GM12891 (cell line): ENCODE measurements at regions not wholly inside any gene's neighbourhood (a gene's known extent, or its start where the extent isn't known, plus 50 kb on each side); places are given as distances from the start of the nearest gene placed in this dataset.
"Not testable (repeated sequence)": the region's sequence is repeated elsewhere in the genome, so short reads cannot be mapped to it uniquely, and the experiment has no call there.

Experiments used
- DNase-seq: peaks from one replicate; pipeline ENCODE4 v3.0.0; 2011; ENCODE audit warnings: low spot score; ENCODE audit not compliant: insufficient read length
- FAIRE-seq: peaks from 2 replicates; lab custom pipeline; 2011; peaks lifted over from hg19 to GRCh38; lab: Jason Lieb, UNC
- PAX5 ChIP-seq: IDR thresholded peaks from 2 replicates; pipeline ENCODE4 v1.6.1; 2011; ENCODE audit warnings: low read length, moderate library complexity, mild to moderate bottlenecking; ENCODE audit not compliant: insufficient read depth, severe bottlenecking
- POLR2A ChIP-seq: IDR thresholded peaks from 2 replicates; pipeline ENCODE4 v1.6.1; 2011; ENCODE audit warnings: low read depth, low read length, control low read depth
- POLR2AphosphoS5 ChIP-seq: IDR thresholded peaks from 2 replicates; pipeline ENCODE4 v1.6.1; 2011; ENCODE audit warnings: low read depth, low read length, control low read depth
- POU2F2 ChIP-seq: IDR thresholded peaks from 2 replicates; pipeline ENCODE4 v1.6.1; 2011; ENCODE audit warnings: low read depth, mild to moderate bottlenecking, control low read depth, low read length, moderate library complexity
- SPI1 ChIP-seq: IDR thresholded peaks from 2 replicates; pipeline ENCODE4 v1.6.1; 2011; ENCODE audit warnings: low read depth, low read length, control low read depth
- TAF1 ChIP-seq: IDR thresholded peaks from 2 replicates; pipeline ENCODE4 v1.6.1; 2011; ENCODE audit warnings: low read depth, low read length, control low read depth

DNA sequence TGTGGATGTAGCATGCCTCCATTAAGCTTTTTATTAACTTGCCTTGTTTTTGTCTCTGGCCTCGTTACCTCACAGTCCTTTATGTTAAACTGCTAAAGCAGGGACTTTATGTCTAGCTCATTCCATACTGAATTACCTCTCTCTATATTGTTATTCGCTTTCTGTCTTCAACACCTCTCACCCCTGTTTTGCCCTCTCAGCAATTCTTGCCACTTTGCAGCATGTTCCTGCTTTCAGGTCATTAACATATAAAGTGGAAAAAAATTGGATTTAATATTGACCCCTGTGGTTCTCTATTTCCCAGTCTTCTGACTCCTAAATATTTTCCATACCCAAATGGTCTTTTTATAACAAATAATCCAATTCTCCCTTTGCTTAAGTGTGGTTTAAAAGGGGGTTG lies 810.4 kb upstream of the KIF2B start:
- FAIRE-seq (no peak), DNase-seq (no peak)
- TF ChIP-seq TAF1 (no peak), POU2F2 (no peak), POLR2A (no peak), POLR2AphosphoS5 (no peak), SPI1 (no peak), PAX5 (no peak)

DNA sequence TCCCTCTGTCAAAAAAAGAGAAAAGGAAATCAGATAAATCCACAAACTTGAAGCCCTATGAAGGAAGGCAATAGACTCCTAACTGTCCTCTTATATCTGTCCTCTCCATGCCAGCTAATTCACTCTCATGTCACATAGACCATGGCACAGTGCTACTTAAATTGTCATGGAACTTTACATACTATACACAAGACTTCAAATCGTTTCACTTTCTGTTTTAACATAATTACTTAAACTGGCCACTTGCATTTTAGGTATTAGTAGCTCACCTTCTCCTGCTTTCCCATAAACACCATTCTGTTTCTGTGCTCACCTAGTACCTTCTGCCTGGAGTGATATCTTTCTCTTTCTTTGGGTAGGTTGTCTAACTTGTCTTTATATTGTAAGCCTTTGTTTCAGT lies 816.7 kb upstream of the KIF2B start:
- DNase-seq (no peak), FAIRE-seq (no peak)
- no peak for TF ChIP-seq SPI1
- TF ChIP-seq PAX5, result no peak
- TF ChIP-seq TAF1, result no peak
- TF ChIP-seq POU2F2, result no peak
- TF ChIP-seq POLR2A, result no peak
- TF ChIP-seq POLR2AphosphoS5, result no peak

DNA sequence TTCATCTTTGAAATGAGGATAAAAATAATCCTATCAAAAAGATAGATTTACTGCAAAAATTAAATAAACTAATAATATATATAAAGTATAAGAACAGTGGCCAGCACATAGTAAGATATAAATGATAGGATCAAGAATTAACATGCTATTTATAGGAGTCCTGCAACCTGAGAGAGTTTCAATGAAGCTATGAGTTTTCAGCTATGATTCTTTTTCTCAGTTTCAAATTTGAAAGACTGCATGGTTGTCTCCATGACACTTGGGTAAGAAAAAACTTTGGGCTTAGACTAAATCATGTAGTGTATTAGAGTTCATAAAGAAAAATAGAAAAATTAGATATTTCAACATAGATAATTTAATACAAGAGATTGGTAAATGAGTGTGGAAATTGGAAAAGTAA lies 817.8 kb upstream of the KIF2B start:
- FAIRE-seq, result no peak
- TF ChIP-seq PAX5 (no peak), POLR2AphosphoS5 (no peak), POLR2A (no peak), TAF1 (no peak), SPI1 (no peak), POU2F2 (no peak)

DNA sequence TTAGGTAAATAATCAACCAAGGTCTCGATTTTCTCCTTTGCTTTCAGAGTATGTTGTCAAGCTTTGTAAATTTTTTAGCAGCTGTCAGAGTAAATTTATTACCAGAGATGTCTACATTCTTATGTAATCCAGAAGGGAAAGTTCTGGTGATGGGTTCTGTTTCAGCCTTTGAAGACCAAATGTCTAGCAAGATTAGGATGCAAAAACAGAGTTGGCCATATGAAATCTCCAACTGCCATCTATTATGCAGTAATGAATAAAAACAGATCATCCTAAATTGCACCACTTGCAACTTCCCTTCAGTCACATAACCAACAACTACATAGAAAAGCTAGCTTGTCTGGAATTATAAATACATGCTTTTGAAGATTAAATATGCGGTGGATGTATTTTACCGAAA lies 826.8 kb upstream of the KIF2B start:
- no peak for DNase-seq
- TF ChIP-seq POLR2AphosphoS5 (no peak), TAF1 (no peak), SPI1 (no peak), PAX5 (no peak), POLR2A (no peak), POU2F2 (no peak)
- no peak for FAIRE-seq

More for the DNA sequence above, 817.8 kb upstream of the KIF2B start:
- no peak for DNase-seq

DNA sequence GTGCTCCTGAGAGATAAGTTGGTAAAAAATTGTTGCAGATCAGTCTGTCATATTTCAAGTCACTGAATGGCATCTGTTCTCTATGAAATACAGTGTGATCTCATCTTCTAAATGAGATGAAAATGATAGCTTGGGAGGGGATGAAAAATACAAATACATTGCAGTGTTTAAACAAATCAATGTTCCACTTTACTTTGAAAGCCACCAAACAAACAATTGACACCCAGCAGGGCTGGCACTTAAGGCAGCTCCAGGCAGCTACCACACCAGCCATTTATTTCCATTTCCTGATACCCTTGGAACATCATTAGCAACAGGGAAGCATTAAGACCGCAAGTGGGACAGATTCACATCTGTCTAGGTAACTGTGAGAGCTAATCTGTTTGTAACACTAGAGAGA lies 827.6 kb upstream of the KIF2B start:
- DNase-seq (no peak), FAIRE-seq (no peak)
- TF ChIP-seq PAX5 (no peak), POU2F2 (no peak), POLR2A (no peak), TAF1 (no peak), SPI1 (no peak), POLR2AphosphoS5 (no peak)

DNA sequence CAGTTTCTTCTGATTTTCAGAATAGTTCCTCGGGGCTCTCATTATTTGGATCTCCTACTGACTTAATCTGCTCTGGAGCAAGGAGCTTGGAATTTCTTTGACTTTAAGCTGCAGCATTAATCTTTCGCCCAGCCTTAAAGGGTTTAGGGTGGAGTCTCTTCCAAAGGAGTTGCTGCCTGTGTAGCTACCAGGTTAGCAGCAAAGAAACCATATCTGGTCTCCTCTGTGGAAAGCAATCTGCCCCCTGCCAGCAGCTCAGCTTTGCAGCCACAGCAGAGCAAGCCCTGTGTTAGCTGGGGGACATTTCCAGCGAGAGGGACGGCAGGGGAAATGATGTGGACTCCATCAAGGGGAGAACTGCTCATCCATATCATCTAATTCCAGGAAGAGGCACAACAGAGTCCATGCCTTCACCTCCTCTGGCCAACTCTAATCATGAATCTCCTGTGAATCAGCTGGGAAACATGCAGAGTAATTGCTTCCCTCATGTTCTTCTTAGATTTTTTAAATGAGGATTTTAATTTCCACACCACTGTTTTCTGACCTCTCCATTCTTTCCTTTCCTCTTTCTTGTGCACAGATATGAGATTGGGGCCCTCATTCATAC lies 827.6 kb upstream of the CA10 start:
- TF ChIP-seq TAF1, result no peak
- TF ChIP-seq POLR2A, result no peak
- no peak for TF ChIP-seq SPI1
- no peak for TF ChIP-seq PAX5
- no peak for TF ChIP-seq POLR2AphosphoS5
- TF ChIP-seq POU2F2, result no peak
- FAIRE-seq (no peak), DNase-seq (no peak)

DNA sequence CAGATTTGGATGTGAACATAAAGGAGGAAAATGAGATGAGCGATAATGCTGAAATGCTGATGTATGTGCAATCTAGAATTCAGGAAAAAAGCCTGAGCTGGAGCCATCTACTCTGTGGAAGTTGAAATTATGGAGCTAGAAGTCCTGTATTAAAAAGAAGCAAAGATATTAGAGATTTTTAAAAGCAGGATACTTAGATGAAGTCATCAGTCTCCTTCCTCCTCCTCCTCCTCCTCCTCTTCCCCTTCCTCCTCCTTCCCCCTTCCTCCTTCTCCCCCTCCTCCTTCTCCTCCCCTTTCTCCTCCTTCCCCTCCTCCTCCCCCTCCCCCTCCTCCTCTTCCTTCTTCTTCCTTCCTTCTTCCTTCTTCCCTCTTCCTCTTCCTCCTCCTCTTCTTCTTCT lies 823.8 kb upstream of the CA10 start:
- no peak for FAIRE-seq

DNA sequence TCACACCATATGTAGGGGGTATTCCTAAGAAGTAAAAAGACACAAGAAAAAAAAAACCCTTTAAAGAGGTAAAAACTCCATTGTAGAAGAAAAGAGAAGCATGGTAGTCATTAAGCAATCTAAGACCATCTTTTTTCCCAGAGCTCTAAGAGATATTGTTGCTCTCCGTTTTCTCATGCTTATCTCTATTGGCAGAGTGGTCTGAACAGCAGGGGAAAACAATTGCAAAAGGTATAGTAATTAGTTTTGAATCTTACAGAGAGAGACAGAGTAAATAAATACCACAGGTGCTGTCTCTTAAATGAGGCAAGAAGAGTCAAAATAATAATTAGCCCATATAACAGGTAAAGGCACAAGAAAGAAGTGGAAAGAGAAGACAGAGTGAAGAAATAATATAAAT lies 821.4 kb upstream of the CA10 start:
- no peak for FAIRE-seq
- TF ChIP-seq POLR2AphosphoS5, result no peak
- no peak for TF ChIP-seq SPI1
- no peak for TF ChIP-seq TAF1
- TF ChIP-seq POLR2A, result no peak
- no peak for TF ChIP-seq POU2F2
- no peak for TF ChIP-seq PAX5
- no peak for DNase-seq

More for the DNA sequence above, 823.8 kb upstream of the CA10 start:
- no peak for DNase-seq
- TF ChIP-seq TAF1 (no peak), POU2F2 (no peak), POLR2A (no peak), PAX5 (no peak), SPI1 (no peak), POLR2AphosphoS5 (no peak)

DNA sequence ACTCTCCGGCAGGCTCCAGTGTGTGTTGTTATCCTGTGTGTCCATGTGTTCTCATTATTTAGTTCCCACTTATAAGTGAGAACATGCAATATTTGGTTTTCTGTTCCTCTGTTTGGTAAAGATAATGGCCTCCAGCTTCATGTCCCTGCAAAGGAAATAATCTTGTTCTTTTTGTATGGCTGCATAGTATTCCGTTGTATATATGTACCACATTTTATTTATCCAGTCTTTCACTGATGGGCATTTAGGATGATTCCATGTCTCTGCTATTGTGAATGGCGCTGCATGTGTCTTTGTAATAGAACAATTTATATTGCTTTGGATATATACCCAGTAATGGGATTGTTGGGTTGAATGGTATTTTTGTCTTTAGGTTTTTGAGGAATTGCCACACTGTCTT lies 807.3 kb upstream of the CA10 start:
- TF ChIP-seq TAF1, result no peak
- TF ChIP-seq PAX5, result no peak
- no peak for TF ChIP-seq POLR2AphosphoS5
- no peak for TF ChIP-seq SPI1
- FAIRE-seq (no peak), DNase-seq (no peak)

DNA sequence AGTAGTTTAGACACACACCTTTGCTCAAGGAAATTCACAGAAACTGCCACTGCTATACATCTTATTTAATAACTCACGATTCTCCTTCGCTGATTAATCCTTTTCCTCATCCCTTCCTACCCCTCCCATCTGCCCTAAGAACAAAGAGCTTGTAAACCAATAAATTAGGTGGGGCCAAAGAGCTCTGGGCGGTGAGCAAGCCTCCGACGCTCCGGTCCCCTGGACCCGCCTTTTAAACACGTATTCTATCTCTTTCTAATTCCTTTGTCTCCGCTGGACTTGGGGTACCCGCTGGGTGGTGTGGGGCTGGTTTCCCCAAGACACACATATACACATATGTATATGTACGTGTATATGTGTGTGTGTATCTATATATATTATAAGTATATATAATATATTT lies 803.2 kb upstream of the CA10 start:
- FAIRE-seq, result not testable (repeated sequence)

More for the DNA sequence above, 803.2 kb upstream of the CA10 start:
- DNase-seq, result not testable (repeated sequence)
